HG02571 (cell line): ENCODE measurements at regions not wholly inside any gene's neighbourhood (a gene's known extent, or its start where the extent isn't known, plus 50 kb on each side); places are given as distances from the start of the nearest gene placed in this dataset.
"Not testable (repeated sequence)": the region's sequence is repeated elsewhere in the genome, so short reads cannot be mapped to it uniquely, and the experiment has no call there.

Experiments used
- ATAC-seq: cut with Tn5 transposase; IDR thresholded peaks from one replicate; pipeline ENCODE4 v1.9.1; 2021; ENCODE audit warnings: mild to moderate bottlenecking, moderate library complexity; ENCODE audit not compliant: unreplicated experiment

- not testable (repeated sequence) for ATAC-seq
Measured at GRCh38 chr15:69928890-69929289, 168.8 kb downstream of the TLE3 start.

- ATAC-seq: no peak
Measured at GRCh38 chr15:69929905-69930630, 167.6 kb downstream of the TLE3 start.

GRCh38 chr15:69930754-69931153, 167.0 kb downstream of the TLE3 start:
- ATAC-seq: no peak

- no peak for ATAC-seq
Measured at GRCh38 chr15:69931156-69931555, 166.6 kb downstream of the TLE3 start.

GRCh38 chr15:69934607-69935006, 163.1 kb downstream of the TLE3 start:
- no peak for ATAC-seq

GRCh38 chr15:69939513-69940440, 157.9 kb downstream of the TLE3 start:
- ATAC-seq: no peak

GRCh38 chr15:69940441-69941300, 157.0 kb downstream of the TLE3 start:
- ATAC-seq: no peak

GRCh38 chr15:69941301-69941605, 156.5 kb downstream of the TLE3 start:
- no peak for ATAC-seq

- no peak for ATAC-seq
Measured at GRCh38 chr15:69941706-69942495, 155.8 kb downstream of the TLE3 start.

GRCh38 chr15:69943637-69944036, 154.1 kb downstream of the TLE3 start:
- ATAC-seq: no peak

- ATAC-seq: no peak
Measured at GRCh38 chr15:69945729-69946128, 152.0 kb downstream of the TLE3 start.

GRCh38 chr15:69946870-69947269, 150.8 kb downstream of the TLE3 start:
- ATAC-seq: no peak

GRCh38 chr15:69947394-69947793, 150.3 kb downstream of the TLE3 start:
- ATAC-seq: no peak

GRCh38 chr15:69949485-69949884, 148.2 kb downstream of the TLE3 start:
- no peak for ATAC-seq

- no peak for ATAC-seq
Measured at GRCh38 chr15:69951256-69951897, 146.3 kb downstream of the TLE3 start.

- ATAC-seq: no peak
Measured at GRCh38 chr15:69951898-69952555, 145.7 kb downstream of the TLE3 start.

GRCh38 chr15:69953051-69953450, 144.7 kb downstream of the TLE3 start:
- no peak for ATAC-seq

- ATAC-seq: no peak
Measured at GRCh38 chr15:69953816-69954215, 143.9 kb downstream of the TLE3 start.

- no peak for ATAC-seq
Measured at GRCh38 chr15:69954666-69955065, 143.1 kb downstream of the TLE3 start.
